Astrocyte (in vitro differentiated cells and primary cell): ENCODE measurements at regions not wholly inside any gene's neighbourhood (a gene's known extent, or its start where the extent isn't known, plus 50 kb on each side); places are given as distances from the start of the nearest gene placed in this dataset.

Source experiments
- DNase-seq: peaks from one replicate; pipeline ENCODE4 v3.0.0-alpha.2; 2010; ENCODE audit warnings: low read depth
- FAIRE-seq: peaks from 2 replicates; lab custom pipeline; 2011; peaks lifted over from hg19 to GRCh38; lab: Jason Lieb, UNC
- H2AFZ ChIP-seq: 2 replicates; pipeline ENCODE4 v1.6.0; 2012; ENCODE audit warnings: low read depth, low read length, inconsistent platforms
- H3K27ac ChIP-seq: 2 replicates; pipeline ENCODE4 v1.5.1; 2011; ENCODE audit warnings: low read depth, low read length, inconsistent platforms
- H3K27me3 ChIP-seq: 2 replicates; pipeline ENCODE4 v1.6.0; 2011; ENCODE audit warnings: low read length, inconsistent platforms; ENCODE audit not compliant: insufficient read depth
- H3K36me3 ChIP-seq: 2 replicates; pipeline ENCODE4 v1.5.1; 2011; ENCODE audit warnings: low read length, inconsistent platforms; ENCODE audit not compliant: insufficient read depth
- H3K4me1 ChIP-seq: 2 replicates; pipeline ENCODE4 v1.5.1; 2011; ENCODE audit warnings: low read length, inconsistent platforms; ENCODE audit not compliant: insufficient read depth
- H3K4me2 ChIP-seq: 2 replicates; pipeline ENCODE4 v1.6.0; 2012; ENCODE audit warnings: low read length, inconsistent platforms
- H3K4me3 ChIP-seq: 2 replicates; pipeline ENCODE4 v1.5.1; 2011; ENCODE audit warnings: low read depth, mild to moderate bottlenecking, low read length, inconsistent platforms; ENCODE audit not compliant: insufficient read depth
- H3K79me2 ChIP-seq: 2 replicates; pipeline ENCODE4 v1.6.0; 2012; ENCODE audit warnings: mild to moderate bottlenecking, low read length, inconsistent platforms; ENCODE audit not compliant: insufficient read depth
- H3K9ac ChIP-seq: 2 replicates; pipeline ENCODE4 v1.6.0; 2012; ENCODE audit warnings: mild to moderate bottlenecking, low read length, inconsistent platforms
- H3K9me3 ChIP-seq: 2 replicates; pipeline ENCODE4 v1.5.1; 2012; ENCODE audit warnings: low read depth, mild to moderate bottlenecking, low read length, inconsistent platforms; ENCODE audit not compliant: insufficient read depth
- H4K20me1 ChIP-seq: 2 replicates; pipeline ENCODE4 v1.6.0; 2012; ENCODE audit warnings: low read length, inconsistent platforms; ENCODE audit not compliant: insufficient read depth
- H3K27ac Mint-ChIP-seq: one replicate; pipeline ENCODE4 v1.8.0; 2021; ENCODE audit warnings: mild to moderate bottlenecking, mixed read lengths; ENCODE audit not compliant: unreplicated experiment
- H3K27me3 Mint-ChIP-seq: one replicate; pipeline ENCODE4 v1.8.0; 2021; ENCODE audit warnings: low read depth, mixed read lengths; ENCODE audit not compliant: unreplicated experiment
- H3K36me3 Mint-ChIP-seq: one replicate; pipeline ENCODE4 v1.8.0; 2021; ENCODE audit warnings: low read depth, mixed read lengths; ENCODE audit not compliant: unreplicated experiment
- H3K4me1 Mint-ChIP-seq: one replicate; pipeline ENCODE4 v1.8.0; 2021; ENCODE audit warnings: low read depth, mixed read lengths; ENCODE audit not compliant: unreplicated experiment
- H3K4me3 Mint-ChIP-seq: one replicate; pipeline ENCODE4 v1.8.0; 2021; ENCODE audit warnings: mild to moderate bottlenecking, moderate library complexity, mixed read lengths; ENCODE audit not compliant: unreplicated experiment
- H3K9me3 Mint-ChIP-seq: one replicate; pipeline ENCODE4 v1.8.0; 2021; ENCODE audit warnings: mild to moderate bottlenecking, mixed read lengths; ENCODE audit not compliant: unreplicated experiment
- EZH2 ChIP-seq: IDR thresholded peaks from 2 replicates; pipeline ENCODE4 v1.6.1; 2012; ENCODE audit warnings: mild to moderate bottlenecking, low read length, inconsistent platforms; ENCODE audit not compliant: insufficient read depth
- TF ChIP-seq, protein P1 (sequence below): IDR thresholded peaks from 2 replicates; pipeline ENCODE4 v1.5.1; 2011; ENCODE audit warnings: low read depth, mild to moderate bottlenecking, inconsistent platforms, low read length, moderate library complexity; ENCODE audit not compliant: insufficient read depth

DNA sequence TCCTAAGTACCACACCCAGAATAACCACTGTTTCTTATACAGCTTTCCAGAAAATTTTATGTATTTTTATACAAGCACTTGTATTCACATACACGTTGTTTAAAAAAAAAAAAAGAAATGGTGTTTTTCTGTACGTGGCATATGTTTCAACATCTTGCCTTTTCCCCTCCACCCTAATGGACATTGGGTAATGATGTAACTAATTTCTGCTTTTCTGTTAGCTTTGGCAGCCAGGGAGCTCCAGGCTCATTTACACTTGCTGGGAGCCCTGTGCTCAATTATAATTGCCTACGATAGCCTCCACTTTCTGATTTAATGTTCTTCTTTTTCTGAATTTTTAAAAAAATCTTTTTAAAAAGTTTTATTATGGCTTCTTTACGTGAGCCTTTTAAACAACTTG lies 352.4 kb downstream of the UTRN start:
- no peak for FAIRE-seq
- H3K4me1 Mint-ChIP-seq, result peaks cover 3% of the 10 kb centered on the region

DNA sequence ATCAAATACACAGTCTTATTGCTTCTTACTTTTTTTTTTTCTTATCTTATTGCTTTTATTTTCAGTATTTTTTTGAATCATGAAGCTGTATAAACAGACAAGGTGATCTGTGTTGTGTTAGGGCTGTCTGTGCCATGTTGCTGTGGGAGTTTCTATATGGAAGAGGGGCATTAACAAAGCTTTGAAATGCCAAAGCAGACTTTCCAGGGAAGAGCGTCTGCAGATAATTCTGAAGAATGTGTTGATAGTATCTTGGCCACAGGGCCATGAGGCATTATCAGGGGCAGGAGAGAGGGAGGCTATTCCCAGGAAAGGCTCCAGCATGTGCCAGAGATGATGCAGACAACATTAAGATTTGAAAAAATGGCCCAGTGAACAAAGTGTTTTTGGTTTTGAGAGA lies 354.5 kb downstream of the UTRN start:
- Mint-ChIP-seq H3K27me3 (no peaks in the 10 kb centered on the region), H3K36me3 (no peaks in the 10 kb centered on the region), H3K4me3 (no peak overlapping the region), H3K9me3 (no peaks in the 10 kb centered on the region), H3K4me1 (peaks cover 3% of the 10 kb centered on the region), H3K27ac (no peak overlapping the region)
- Histone ChIP-seq H3K36me3 (no peaks in the 10 kb centered on the region), H3K27me3 (no peaks in the 10 kb centered on the region), H3K27ac (no peak overlapping the region), H3K79me2 (no peaks in the 10 kb centered on the region), H3K4me1 (no peaks in the 10 kb centered on the region), H3K4me2 (no peak overlapping the region), H3K9me3 (no peaks in the 10 kb centered on the region), H2AFZ (no peak overlapping the region), H3K9ac (no peak overlapping the region), H3K4me3 (no peak overlapping the region), H4K20me1 (peaks cover 5% of the 10 kb centered on the region)
- no peak for DNase-seq
- no peak for FAIRE-seq
- no peak for TF ChIP-seq EZH2
- TF ChIP-seq, protein P1, sequence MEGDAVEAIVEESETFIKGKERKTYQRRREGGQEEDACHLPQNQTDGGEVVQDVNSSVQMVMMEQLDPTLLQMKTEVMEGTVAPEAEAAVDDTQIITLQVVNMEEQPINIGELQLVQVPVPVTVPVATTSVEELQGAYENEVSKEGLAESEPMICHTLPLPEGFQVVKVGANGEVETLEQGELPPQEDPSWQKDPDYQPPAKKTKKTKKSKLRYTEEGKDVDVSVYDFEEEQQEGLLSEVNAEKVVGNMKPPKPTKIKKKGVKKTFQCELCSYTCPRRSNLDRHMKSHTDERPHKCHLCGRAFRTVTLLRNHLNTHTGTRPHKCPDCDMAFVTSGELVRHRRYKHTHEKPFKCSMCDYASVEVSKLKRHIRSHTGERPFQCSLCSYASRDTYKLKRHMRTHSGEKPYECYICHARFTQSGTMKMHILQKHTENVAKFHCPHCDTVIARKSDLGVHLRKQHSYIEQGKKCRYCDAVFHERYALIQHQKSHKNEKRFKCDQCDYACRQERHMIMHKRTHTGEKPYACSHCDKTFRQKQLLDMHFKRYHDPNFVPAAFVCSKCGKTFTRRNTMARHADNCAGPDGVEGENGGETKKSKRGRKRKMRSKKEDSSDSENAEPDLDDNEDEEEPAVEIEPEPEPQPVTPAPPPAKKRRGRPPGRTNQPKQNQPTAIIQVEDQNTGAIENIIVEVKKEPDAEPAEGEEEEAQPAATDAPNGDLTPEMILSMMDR, result no peak

More for the DNA sequence above, 352.4 kb downstream of the UTRN start:
- Histone ChIP-seq H3K4me3 (no peak overlapping the region), H3K9ac (no peak overlapping the region), H2AFZ (no peak overlapping the region), H3K4me1 (no peaks in the 10 kb centered on the region), H3K27ac (no peak overlapping the region), H3K4me2 (no peak overlapping the region), H3K36me3 (no peaks in the 10 kb centered on the region), H4K20me1 (peaks cover 5% of the 10 kb centered on the region), H3K27me3 (no peaks in the 10 kb centered on the region), H3K79me2 (no peaks in the 10 kb centered on the region), H3K9me3 (no peaks in the 10 kb centered on the region)
- no peaks in the 10 kb centered on the region for H3K27me3 Mint-ChIP-seq
- H3K4me3 Mint-ChIP-seq, result no peak overlapping the region
- no peak for DNase-seq
- H3K27ac Mint-ChIP-seq, result no peak overlapping the region
- TF ChIP-seq, protein P1, result no peak
- TF ChIP-seq EZH2, result no peak
- H3K9me3 Mint-ChIP-seq, result no peaks in the 10 kb centered on the region
- H3K36me3 Mint-ChIP-seq, result no peaks in the 10 kb centered on the region

DNA sequence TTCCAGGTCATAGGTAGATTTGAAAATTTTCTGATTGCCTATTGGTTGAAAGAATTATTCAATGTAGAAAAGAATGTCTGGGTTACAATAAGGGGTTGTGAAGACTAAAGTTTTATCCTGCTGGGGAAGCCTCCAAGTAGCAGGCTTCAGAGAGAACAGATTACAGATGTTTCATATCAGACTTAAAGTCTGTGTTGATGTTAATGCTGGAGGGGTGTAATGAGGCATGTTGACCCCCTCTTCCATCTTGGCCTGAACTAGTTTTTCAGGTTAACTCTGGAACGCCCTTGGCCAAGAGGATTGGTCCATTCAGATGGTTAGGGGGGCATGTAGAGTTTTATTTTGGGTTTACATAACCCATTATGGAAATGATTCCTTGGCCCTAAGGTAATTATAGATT lies 356.2 kb downstream of the UTRN start:
- no peak overlapping the region for H2AFZ ChIP-seq
- no peak for DNase-seq
- H3K4me3 Mint-ChIP-seq, result no peak overlapping the region
- H3K79me2 ChIP-seq, result no peaks in the 10 kb centered on the region
- H3K27me3 Mint-ChIP-seq, result no peaks in the 10 kb centered on the region
- peaks cover 5% of the 10 kb centered on the region for H4K20me1 ChIP-seq
- H3K4me1 Mint-ChIP-seq, result peaks cover 6% of the 10 kb centered on the region
- no peak overlapping the region for H3K4me2 ChIP-seq
- H3K4me1 ChIP-seq, result no peaks in the 10 kb centered on the region
- no peak overlapping the region for H3K4me3 ChIP-seq
- H3K9me3 ChIP-seq, result no peaks in the 10 kb centered on the region
- H3K36me3 Mint-ChIP-seq, result no peaks in the 10 kb centered on the region
- no peaks in the 10 kb centered on the region for H3K36me3 ChIP-seq
- H3K27ac ChIP-seq, result no peak overlapping the region
- H3K9ac ChIP-seq, result no peak overlapping the region
- no peaks in the 10 kb centered on the region for H3K9me3 Mint-ChIP-seq
- FAIRE-seq, result no peak
- no peak overlapping the region for H3K27ac Mint-ChIP-seq
- TF ChIP-seq EZH2, result no peak
- TF ChIP-seq, protein P1, result no peak
- no peaks in the 10 kb centered on the region for H3K27me3 ChIP-seq
